GM13976 (cell line): ENCODE measurements at regions not wholly inside any gene's neighbourhood (a gene's known extent, or its start where the extent isn't known, plus 50 kb on each side); places are given as distances from the start of the nearest gene placed in this dataset.
A peak's percentile ranks its signal among the peaks of the same experiment; 100 is the strongest.

Source experiments
- DNase-seq: peaks from one replicate; pipeline ENCODE4 v3.0.0; 2012; ENCODE audit warnings: low spot score
- in situ Hi-C: fragments of 300-500 bp; cut with MboI; formaldehyde crosslinking; loops from one replicate; pipeline ENCODE4 v1.12.0; 2022; ENCODE audit warnings: low sequenced_read_pairs, mixed read lengths, inconsistent platforms; ENCODE audit not compliant: unreplicated experiment
- TF ChIP-seq, protein P1 (sequence below): IDR thresholded peaks from 2 replicates; pipeline ENCODE4 v1.5.1; 2012; ENCODE audit warnings: borderline replicate concordance, mild to moderate bottlenecking; ENCODE audit not compliant: insufficient read depth; ENCODE audit errors: extremely low read depth, missing control alignments, control extremely low read depth

- no peak for DNase-seq
- TF ChIP-seq, protein P1, sequence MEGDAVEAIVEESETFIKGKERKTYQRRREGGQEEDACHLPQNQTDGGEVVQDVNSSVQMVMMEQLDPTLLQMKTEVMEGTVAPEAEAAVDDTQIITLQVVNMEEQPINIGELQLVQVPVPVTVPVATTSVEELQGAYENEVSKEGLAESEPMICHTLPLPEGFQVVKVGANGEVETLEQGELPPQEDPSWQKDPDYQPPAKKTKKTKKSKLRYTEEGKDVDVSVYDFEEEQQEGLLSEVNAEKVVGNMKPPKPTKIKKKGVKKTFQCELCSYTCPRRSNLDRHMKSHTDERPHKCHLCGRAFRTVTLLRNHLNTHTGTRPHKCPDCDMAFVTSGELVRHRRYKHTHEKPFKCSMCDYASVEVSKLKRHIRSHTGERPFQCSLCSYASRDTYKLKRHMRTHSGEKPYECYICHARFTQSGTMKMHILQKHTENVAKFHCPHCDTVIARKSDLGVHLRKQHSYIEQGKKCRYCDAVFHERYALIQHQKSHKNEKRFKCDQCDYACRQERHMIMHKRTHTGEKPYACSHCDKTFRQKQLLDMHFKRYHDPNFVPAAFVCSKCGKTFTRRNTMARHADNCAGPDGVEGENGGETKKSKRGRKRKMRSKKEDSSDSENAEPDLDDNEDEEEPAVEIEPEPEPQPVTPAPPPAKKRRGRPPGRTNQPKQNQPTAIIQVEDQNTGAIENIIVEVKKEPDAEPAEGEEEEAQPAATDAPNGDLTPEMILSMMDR = no peak
- in situ Hi-C loops = no loop called here
These were observed 306.9 kb downstream of the ZNF516 start for GRCh38 chr18:76188097-76188496.

DNA sequence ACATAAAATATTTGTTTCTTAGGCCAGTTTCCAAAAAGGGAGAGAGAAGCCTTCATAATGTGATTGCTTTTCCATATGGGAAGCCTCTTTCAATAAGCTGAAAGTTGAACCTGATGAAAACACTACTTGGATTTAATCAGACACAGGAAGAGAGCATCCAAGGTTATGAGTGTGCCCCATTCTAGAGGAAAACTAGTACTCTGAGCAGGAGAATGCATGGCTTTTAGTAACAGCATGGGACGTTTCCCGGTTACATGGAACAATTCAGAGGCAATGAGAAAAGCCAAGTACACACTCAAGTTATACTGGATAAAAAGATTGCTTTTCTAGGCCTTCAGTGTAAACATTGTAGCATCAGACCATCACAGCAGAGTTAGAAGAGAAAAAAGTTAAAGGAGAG lies 315.8 kb downstream of the ZNF516 start:
- in situ Hi-C loops = no loop called here
- TF ChIP-seq, protein P1 = no peak
- DNase-seq = no peak

DNA sequence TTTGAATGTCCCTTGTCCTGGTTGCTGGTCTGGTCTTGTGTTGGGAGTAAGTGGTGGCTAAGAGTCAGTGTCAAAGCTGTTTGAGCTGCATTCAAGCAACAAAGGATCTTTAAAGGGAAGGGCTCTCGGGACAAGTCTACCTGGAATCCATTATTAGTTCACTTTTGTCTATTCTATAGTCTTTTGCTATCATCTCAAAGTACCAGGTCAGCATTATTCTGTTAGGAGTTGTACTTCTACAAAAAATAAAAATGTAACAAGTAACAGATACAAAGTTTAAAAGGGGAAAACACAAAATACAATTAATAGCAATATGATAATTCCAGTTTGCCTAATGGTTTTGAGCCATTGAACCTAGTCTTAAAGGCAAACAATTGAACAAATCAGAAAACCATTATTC lies 317.9 kb downstream of the ZNF516 start:
- TF ChIP-seq, protein P1 = no peak
- in situ Hi-C loops = no loop called here
- no peak for DNase-seq

DNA sequence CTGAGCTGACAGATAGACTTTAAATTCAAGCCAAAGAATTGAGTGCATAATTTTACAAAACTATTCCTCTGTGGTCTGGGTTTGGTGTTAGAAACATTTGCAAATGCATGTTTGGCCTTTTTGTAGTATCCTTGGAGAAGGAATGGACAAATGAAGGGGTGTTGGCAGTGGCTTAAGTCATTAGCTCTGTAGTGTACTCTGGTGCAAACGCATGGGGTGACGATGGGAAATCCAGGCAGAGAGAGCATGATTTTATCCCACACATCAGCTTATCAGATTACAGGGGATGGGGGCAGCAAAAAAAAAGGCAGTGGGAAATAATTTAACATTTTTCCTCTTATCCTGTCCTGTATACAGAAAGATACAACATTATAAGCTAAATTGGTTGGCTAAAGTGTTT lies 320.6 kb downstream of the ZNF516 start:
- TF ChIP-seq, protein P1 = no peak
- no peak for DNase-seq
- in situ Hi-C loops = no loop called here

DNA sequence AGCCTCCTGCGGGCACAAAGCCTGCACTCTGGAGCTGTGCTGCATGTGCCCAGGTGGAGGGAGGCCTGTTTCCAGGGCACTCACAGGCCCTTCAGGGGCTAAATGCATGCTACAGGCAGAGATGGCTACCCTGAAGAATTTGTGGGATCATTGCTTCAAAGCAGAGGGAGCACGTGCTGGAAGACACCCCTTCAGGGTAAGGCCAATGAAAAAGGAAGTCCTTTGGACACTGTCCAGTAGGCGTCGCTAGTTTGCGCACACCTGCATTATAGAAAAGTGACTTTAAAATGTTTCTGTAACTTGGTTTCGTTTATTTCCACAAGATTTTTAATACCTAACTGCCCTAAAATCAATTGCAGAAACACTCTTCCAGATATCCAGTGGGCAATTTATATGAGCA lies 325.3 kb downstream of the ZNF516 start:
- in situ Hi-C loops = no loop called here
- no peak for DNase-seq
- TF ChIP-seq, protein P1 = peak; percentile 50

DNA sequence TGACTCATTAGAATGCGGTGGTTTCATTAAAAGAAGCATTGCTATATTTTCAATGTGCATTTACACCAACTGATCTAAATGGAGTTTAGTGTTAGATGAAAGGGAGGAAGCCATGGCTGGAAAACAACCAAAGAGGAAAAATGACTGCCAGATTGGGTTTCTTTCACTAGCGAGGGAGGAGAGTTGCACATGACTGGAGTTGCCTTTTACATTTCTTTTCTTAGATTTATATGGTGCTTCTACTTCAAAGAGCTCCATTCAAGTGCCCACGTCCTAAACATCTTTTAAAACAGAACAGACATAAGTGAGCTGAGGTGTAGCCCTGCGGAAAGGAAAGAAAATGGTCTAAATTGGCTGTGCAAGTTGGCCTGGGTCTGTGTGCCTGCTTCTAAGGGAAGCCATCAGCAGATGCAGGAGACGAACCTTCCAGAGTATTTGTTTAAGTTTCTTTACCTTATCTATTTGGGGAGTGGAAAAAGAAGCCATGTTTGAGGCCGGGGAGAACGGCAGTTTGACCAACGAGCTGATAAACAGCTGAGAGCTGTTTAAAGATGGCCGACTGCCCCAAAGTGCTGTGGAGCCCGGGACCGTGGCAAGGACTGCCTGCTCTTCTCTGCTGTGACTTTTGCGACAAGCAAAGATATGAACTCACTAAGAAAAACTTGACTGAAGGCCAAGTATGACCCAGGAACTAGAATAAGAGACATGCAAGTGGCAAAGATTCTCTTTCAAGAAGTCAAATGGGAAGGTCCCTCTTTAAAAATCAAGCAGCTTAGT lies 327.0 kb downstream of the ZNF516 start:
- in situ Hi-C loops = no loop called here
- DNase-seq = no peak
- TF ChIP-seq, protein P1 = no peak
